ENCODE measurements at regions not wholly inside any gene's neighbourhood (a gene's known extent, or its start where the extent isn't known, plus 50 kb on each side); places are given as distances from the start of the nearest gene placed in this dataset.
"Not testable (repeated sequence)": the region's sequence is repeated elsewhere in the genome, so short reads cannot be mapped to it uniquely, and the experiment has no call there.

DNA sequence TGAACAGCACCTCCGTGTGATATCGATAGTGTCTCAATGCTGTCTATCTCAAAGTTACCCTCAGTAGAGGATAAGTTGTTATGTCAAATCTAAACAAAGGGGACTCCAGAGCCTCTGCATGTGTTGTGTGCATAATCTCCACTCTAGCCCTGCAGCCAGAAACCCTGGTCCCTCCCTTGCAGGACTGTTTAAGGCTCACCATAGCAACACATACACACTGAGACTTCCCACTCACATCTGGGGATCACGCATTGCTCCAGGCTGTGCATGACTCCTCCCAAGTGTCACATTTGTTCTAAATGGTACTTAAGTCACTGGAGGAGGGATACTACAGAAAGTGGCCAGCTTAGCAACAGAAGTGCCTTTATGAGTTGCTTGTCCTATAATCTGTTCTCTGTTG, 258.6 kb upstream of the CRIM1 start:
- no peaks in the 10 kb centered on the region for H3K36me3 ChIP-seq
- H3K4me3 ChIP-seq = no peak overlapping the region
- no peaks in the 10 kb centered on the region for H3K4me1 ChIP-seq
- no peak for TF ChIP-seq CTCF (IDR thresholded peaks at IDR 0.05; ENCODE audit: borderline replicate concordance)
- intact Hi-C loops (cut with micrococcal nuclease) = no loop called here
- H3K27ac ChIP-seq (replicated peaks) = no peak overlapping the region
- no peak for DNase-seq
- H3K27me3 ChIP-seq (ENCODE audit: low read depth) = no peaks in the 10 kb centered on the region
- H3K9me3 ChIP-seq (replicated peaks) = peaks cover 50% of the 10 kb centered on the region

GRCh38 chr2:36091844-36092741, 263.5 kb upstream of the CRIM1 start:
- H3K4me1 ChIP-seq; DNase-seq; H3K27ac ChIP-seq (replicated peaks); H3K27me3 ChIP-seq (ENCODE audit: low read depth); H3K36me3 ChIP-seq; H3K4me3 ChIP-seq; intact Hi-C loops (cut with micrococcal nuclease): not testable (repeated sequence)
- peaks cover 45% of the 10 kb centered on the region for H3K9me3 ChIP-seq (replicated peaks)

DNA sequence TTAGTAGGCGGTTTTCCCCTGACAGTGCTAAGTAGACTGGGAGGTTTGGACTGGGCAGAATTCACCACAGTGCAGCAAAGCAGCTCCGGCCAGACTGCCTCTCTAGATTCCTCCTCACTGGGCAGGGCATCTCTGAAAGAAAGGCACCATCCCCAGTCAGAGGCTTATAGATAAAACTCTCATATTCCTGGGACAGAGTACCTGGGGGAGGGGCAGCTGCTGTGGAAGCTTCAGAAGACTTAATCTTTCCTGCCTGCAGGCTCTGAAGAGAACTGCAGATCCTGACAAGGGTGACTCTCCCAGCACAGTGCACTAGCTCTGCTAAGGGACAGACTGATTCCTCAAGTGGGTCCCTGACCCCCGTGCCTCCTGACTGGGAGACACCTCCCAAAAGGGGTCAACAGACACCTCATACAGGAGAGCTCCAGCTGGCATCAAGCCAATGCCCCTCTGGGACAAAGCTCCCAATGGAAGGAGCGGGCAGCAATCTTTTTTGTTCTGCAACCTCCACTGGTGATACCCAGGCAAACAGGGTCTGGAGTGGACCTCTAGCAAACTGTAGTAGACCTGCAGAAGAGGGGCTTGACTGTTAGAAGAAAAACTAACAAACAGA, 266.8 kb upstream of the CRIM1 start:
- H3K27ac ChIP-seq (replicated peaks) = no peak overlapping the region
- peaks cover 5% of the 10 kb centered on the region for H3K27me3 ChIP-seq (ENCODE audit: low read depth)
- peaks cover 13% of the 10 kb centered on the region for H3K9me3 ChIP-seq (replicated peaks)
- TF ChIP-seq CTCF (IDR thresholded peaks at IDR 0.05; ENCODE audit: borderline replicate concordance) = no peak
- H3K36me3 ChIP-seq = no peaks in the 10 kb centered on the region
- DNase-seq = no peak
- intact Hi-C loops (cut with micrococcal nuclease) = no loop called here
- no peak overlapping the region for H3K4me3 ChIP-seq
- no peaks in the 10 kb centered on the region for H3K4me1 ChIP-seq

DNA sequence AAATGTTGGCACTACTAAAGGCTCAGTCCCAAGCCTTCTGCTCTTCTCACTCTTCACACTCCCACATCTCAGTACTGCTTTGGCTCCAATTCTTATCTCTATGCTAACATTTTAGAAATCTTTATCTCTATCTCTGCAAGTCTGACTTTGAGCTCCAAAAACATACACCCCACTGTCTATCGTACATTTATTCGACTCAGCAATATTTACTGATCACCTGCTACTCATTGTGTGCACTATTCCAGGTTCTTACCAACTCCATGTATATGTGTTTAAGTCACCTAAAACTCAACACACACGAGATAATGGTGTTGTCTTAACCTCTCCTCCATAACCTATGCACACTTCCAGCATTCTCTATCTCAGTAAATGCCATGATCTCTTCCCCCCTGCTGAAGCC, 268.2 kb upstream of the CRIM1 start:
- DNase-seq = no peak
- Histone ChIP-seq H3K36me3 (no peaks in the 10 kb centered on the region), H3K4me3 (no peak overlapping the region), H3K27ac (replicated peaks) (no peak overlapping the region), H3K4me1 (no peaks in the 10 kb centered on the region), H3K9me3 (replicated peaks) (peaks cover 8% of the 10 kb centered on the region), H3K27me3 (ENCODE audit: low read depth) (peaks cover 5% of the 10 kb centered on the region)
- intact Hi-C loops (cut with micrococcal nuclease) = no loop called here
- TF ChIP-seq CTCF (IDR thresholded peaks at IDR 0.05; ENCODE audit: borderline replicate concordance) = no peak

DNA sequence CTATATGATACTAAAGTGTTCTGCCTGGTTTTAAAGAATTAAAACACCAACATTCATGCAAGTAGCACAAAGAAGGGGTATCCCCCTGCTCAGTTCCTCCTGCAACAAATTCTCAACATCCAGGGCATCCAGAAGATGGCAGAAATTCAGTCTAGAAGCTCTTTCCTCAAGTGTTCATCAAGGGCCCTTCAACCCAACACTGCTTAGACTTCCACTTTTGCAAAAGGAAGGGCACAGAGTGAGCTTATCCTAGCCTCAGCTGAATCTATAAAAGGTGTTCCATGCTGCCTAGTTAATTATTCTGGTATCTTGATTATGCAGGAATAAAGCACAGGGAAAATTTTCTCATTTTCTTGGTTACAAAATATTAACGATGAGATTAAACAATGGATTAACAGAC, 275.8 kb upstream of the CRIM1 start:
- Histone ChIP-seq H3K9me3 (replicated peaks) (no peaks in the 10 kb centered on the region), H3K4me3 (no peak overlapping the region), H3K4me1 (no peaks in the 10 kb centered on the region), H3K27ac (replicated peaks) (no peak overlapping the region), H3K36me3 (no peaks in the 10 kb centered on the region), H3K27me3 (ENCODE audit: low read depth) (no peaks in the 10 kb centered on the region)
- intact Hi-C loops (cut with micrococcal nuclease) = no loop called here
- TF ChIP-seq CTCF (IDR thresholded peaks at IDR 0.05; ENCODE audit: borderline replicate concordance) = no peak
- DNase-seq = no peak

DNA sequence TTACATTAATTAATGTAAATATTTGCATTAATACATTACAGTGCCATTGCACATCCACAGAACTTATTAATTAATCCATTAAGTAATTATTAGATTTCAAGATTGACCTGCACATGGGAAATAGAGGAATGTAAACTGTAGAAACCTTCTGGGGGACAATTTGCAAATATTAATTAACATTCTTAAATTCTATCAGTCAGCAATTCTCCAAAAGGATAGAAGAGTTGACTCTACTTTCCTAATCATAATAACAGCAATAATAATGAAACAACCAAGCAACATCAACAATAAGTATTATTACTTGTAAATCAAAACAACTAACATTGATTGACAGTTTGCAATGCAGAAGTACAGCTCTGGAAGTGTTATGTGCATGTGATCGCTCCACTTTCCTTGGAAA, 281.6 kb upstream of the CRIM1 start:
- Histone ChIP-seq H3K27ac (replicated peaks) (no peak overlapping the region), H3K4me1 (no peaks in the 10 kb centered on the region), H3K9me3 (replicated peaks) (peaks cover 2% of the 10 kb centered on the region), H3K36me3 (no peaks in the 10 kb centered on the region), H3K27me3 (ENCODE audit: low read depth) (no peaks in the 10 kb centered on the region), H3K4me3 (no peak overlapping the region)
- TF ChIP-seq CTCF (IDR thresholded peaks at IDR 0.05; ENCODE audit: borderline replicate concordance) = no peak
- intact Hi-C loops (cut with micrococcal nuclease) = no loop called here
- no peak for DNase-seq

All from left ventricle myocardium inferior (tissue), 1 donor.